ENCODE measurements at regions not wholly inside any gene's neighbourhood (a gene's known extent, or its start where the extent isn't known, plus 50 kb on each side); places are given as distances from the start of the nearest gene placed in this dataset.
"Not testable (repeated sequence)": the region's sequence is repeated elsewhere in the genome, so short reads cannot be mapped to it uniquely, and the experiment has no call there.

DNA sequence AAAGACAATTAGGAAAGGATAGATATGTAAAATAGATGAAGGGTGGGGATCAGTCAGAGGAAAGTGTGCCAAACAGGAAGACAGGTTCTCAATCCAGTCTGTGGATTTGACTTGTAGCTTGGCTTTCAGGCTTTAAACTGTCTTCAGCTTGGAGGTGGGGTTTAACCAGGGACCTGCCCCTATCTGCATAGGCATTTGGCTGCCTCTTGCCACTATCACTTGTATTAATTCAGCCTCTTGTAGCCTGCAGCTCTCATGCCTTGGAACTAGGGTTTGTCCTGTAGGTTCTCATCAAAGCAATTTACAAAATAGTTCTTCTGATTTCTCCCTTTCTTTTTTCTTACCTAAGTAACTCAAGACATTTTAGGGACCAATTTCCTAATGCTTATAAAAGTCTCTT lies 88.8 kb upstream of the PAXBP1 start:
- ChIA-PET CTCF (no interaction called here), POLR2A (ENCODE audit: low non-redundant PET) (no interaction called here)
- DNase-seq (ENCODE audit: low spot score) = no peak
- TF ChIP-seq CTCF (conservative IDR thresholded peaks at IDR 0.05; ENCODE audit: low read depth) = no peak
- H3K27ac ChIP-seq = no peak overlapping the region

DNA sequence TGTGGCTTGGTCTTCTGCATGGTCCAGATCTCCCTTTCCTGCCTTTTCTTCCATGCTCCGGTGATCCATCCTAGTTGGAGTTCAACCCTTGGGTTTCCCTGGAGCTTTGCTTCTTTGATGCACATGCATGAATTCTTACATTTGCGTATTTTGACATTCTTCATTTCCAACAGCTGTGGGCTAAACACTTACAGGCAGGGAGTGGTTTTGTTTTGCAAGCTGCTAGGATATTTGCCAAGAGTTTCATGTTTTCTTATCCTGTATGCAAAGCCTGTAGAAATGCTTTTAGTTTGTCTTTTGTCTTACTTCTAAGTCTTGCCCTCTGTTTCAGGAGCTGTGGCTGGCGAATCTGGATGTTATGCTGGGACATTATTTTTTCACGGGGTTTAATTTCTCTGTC lies 90.3 kb upstream of the PAXBP1 start:
- no peak for DNase-seq (ENCODE audit: low spot score)
- H3K27ac ChIP-seq = no peak overlapping the region
- TF ChIP-seq CTCF (conservative IDR thresholded peaks at IDR 0.05; ENCODE audit: low read depth) = no peak
- ChIA-PET POLR2A (ENCODE audit: low non-redundant PET) (no interaction called here), CTCF (no interaction called here)

GRCh38 chr21:32867597-32867996 lies 96.0 kb upstream of the PAXBP1 start:
- TF ChIP-seq CTCF (conservative IDR thresholded peaks at IDR 0.05; ENCODE audit: low read depth) = no peak
- peak; percentile 58 for DNase-seq (ENCODE audit: low spot score)
- ChIA-PET POLR2A (ENCODE audit: low non-redundant PET) (no interaction called here), CTCF (no interaction called here)
- no peak overlapping the region for H3K27ac ChIP-seq

- ChIA-PET CTCF (interaction anchor here (0.6 kb wide), 2 partner anchors 299 to 1055 kb away, joined by 3 to 4 read pairs; no protein-coding TSS in a partner anchor), POLR2A (ENCODE audit: low non-redundant PET) (no interaction called here)
- no peak for TF ChIP-seq CTCF (conservative IDR thresholded peaks at IDR 0.05; ENCODE audit: low read depth)
- no peak overlapping the region for H3K27ac ChIP-seq
- DNase-seq (ENCODE audit: low spot score) = no peak
These were observed 97.3 kb upstream of the PAXBP1 start for GRCh38 chr21:32868631-32869454.

- no peak for TF ChIP-seq CTCF (conservative IDR thresholded peaks at IDR 0.05; ENCODE audit: low read depth)
- no peak overlapping the region for H3K27ac ChIP-seq
- no peak for DNase-seq (ENCODE audit: low spot score)
- CTCF ChIA-PET = no interaction called here
- POLR2A ChIA-PET (ENCODE audit: low non-redundant PET) = no interaction called here
These were observed 97.9 kb upstream of the PAXBP1 start for GRCh38 chr21:32869459-32869858.

- ChIA-PET POLR2A (ENCODE audit: low non-redundant PET) (no interaction called here), CTCF (no interaction called here)
- DNase-seq (ENCODE audit: low spot score) = no peak
- TF ChIP-seq CTCF (conservative IDR thresholded peaks at IDR 0.05; ENCODE audit: low read depth) = no peak
- H3K27ac ChIP-seq = no peak overlapping the region
These were observed 104.9 kb upstream of the PAXBP1 start for GRCh38 chr21:32876426-32876825.

DNA sequence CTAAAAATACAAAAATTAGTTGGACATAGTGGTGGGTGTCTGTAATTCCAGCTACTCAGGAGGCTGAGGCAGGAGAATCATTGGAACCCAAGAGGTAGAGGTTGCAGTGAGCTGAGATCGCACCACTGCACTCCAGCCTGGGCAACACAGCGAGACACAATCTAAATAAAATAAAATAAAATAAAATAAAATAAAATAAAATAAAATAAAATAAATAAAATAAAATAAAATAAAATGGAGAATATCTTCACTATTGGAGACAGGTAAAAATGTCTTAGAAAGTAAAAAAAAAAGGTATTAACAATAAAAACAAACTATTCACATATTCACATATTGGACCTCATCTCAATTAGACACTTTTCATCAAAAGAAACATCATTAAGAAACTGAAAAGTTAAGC lies 106.3 kb upstream of the PAXBP1 start:
- CTCF ChIA-PET; POLR2A ChIA-PET (ENCODE audit: low non-redundant PET); DNase-seq (ENCODE audit: low spot score); H3K27ac ChIP-seq: not testable (repeated sequence)

Data from RWPE1 (cell line).